HG03135 (cell line): ENCODE measurements at regions not wholly inside any gene's neighbourhood (a gene's known extent, or its start where the extent isn't known, plus 50 kb on each side); places are given as distances from the start of the nearest gene placed in this dataset.
A peak's percentile ranks its signal among the peaks of the same experiment; 100 is the strongest.
"Not testable (repeated sequence)": the region's sequence is repeated elsewhere in the genome, so short reads cannot be mapped to it uniquely, and the experiment has no call there.

Source experiments
- ATAC-seq: cut with Tn5 transposase; IDR thresholded peaks from one replicate; pipeline ENCODE4 v1.9.1; 2021; ENCODE audit warnings: mild to moderate bottlenecking, moderate library complexity; ENCODE audit not compliant: unreplicated experiment

- ATAC-seq, result no peak
Observed at GRCh38 chr6:132199343-132199742, 201.9 kb downstream of the MOXD1 start.

- ATAC-seq, result no peak
Observed at GRCh38 chr6:132198896-132199295, 202.4 kb downstream of the MOXD1 start.

- no peak for ATAC-seq
Observed at GRCh38 chr6:132198040-132198439, 203.2 kb downstream of the MOXD1 start.

GRCh38 chr6:132194529-132194928 is 206.7 kb downstream of the MOXD1 start:
- ATAC-seq, result peak; percentile 58

GRCh38 chr6:132192631-132193030 is 208.6 kb downstream of the MOXD1 start:
- ATAC-seq, result no peak

- ATAC-seq, result no peak
Observed at GRCh38 chr6:132190815-132191175, 210.5 kb downstream of the MOXD1 start.

- no peak for ATAC-seq
Observed at GRCh38 chr6:132190097-132190814, 211.0 kb downstream of the MOXD1 start.

GRCh38 chr6:132188556-132189264 is 212.6 kb downstream of the MOXD1 start:
- ATAC-seq, result no peak

- no peak for ATAC-seq
Observed at GRCh38 chr6:132187816-132188215, 213.5 kb downstream of the MOXD1 start.

GRCh38 chr6:132184966-132185365 is 216.3 kb downstream of the MOXD1 start:
- ATAC-seq, result not testable (repeated sequence)

GRCh38 chr6:132179955-132180354 is 221.3 kb downstream of the MOXD1 start:
- ATAC-seq, result no peak

- no peak for ATAC-seq
Observed at GRCh38 chr6:132174919-132175318, 223.7 kb upstream of the CCN2 start.

- no peak for ATAC-seq
Observed at GRCh38 chr6:132168961-132169360, 217.8 kb upstream of the CCN2 start.

- no peak for ATAC-seq
Observed at GRCh38 chr6:132167929-132168892, 217.0 kb upstream of the CCN2 start.

GRCh38 chr6:132166526-132167051 is 215.4 kb upstream of the CCN2 start:
- no peak for ATAC-seq

GRCh38 chr6:132165677-132166076 is 214.5 kb upstream of the CCN2 start:
- ATAC-seq, result no peak

- ATAC-seq, result no peak
Observed at GRCh38 chr6:132161283-132161682, 210.1 kb upstream of the CCN2 start.

- ATAC-seq, result no peak
Observed at GRCh38 chr6:132153221-132153898, 202.2 kb upstream of the CCN2 start.

GRCh38 chr6:132147530-132148011 is 196.4 kb upstream of the CCN2 start:
- ATAC-seq, result no peak

GRCh38 chr6:132144456-132144855 is 193.3 kb upstream of the CCN2 start:
- ATAC-seq, result no peak
